Neural cell (in vitro differentiated cells): ENCODE measurements at regions not wholly inside any gene's neighbourhood (a gene's known extent, or its start where the extent isn't known, plus 50 kb on each side); places are given as distances from the start of the nearest gene placed in this dataset.

Experiments
- H2AFZ ChIP-seq: fragments of 200-600, 300-800 bp; sonication (generic), shearing (Covaris generic); 2 replicates; pipeline ENCODE4 v1.6.0; 2014; ENCODE audit warnings: low read depth, mild to moderate bottlenecking, antibody characterized with exemption, low read length, moderate library complexity
- H3F3A ChIP-seq: fragments of 200-600 bp; shearing (Covaris generic); 2 replicates; pipeline ENCODE4 v1.6.1; 2016; ENCODE audit warnings: mild to moderate bottlenecking, moderate library complexity, mixed read lengths, antibody characterized with exemption, low read length; ENCODE audit not compliant: insufficient read depth, poor library complexity, severe bottlenecking
- H3K27ac ChIP-seq: fragments of 200-600, 300-800 bp; sonication (generic), shearing (Covaris generic); 2 replicates; pipeline ENCODE4 v1.5.1; 2014; ENCODE audit warnings: mild to moderate bottlenecking, low read length, moderate library complexity
- H3K27me3 ChIP-seq: fragments of 300-800, 200-600 bp; sonication (generic), shearing (Covaris generic); 2 replicates; pipeline ENCODE4 v1.6.0; 2014; ENCODE audit warnings: mild to moderate bottlenecking, low read depth, low read length, moderate library complexity; ENCODE audit not compliant: insufficient read depth
- H3K36me3 ChIP-seq: fragments of 300-800, 200-600 bp; sonication (generic), shearing (Covaris generic); 2 replicates; pipeline ENCODE4 v1.5.1; 2014; ENCODE audit warnings: mild to moderate bottlenecking, antibody characterized with exemption, low read length, moderate library complexity; ENCODE audit not compliant: insufficient read depth
- H3K4me2 ChIP-seq: fragments of 300-800, 200-600 bp; sonication (generic), shearing (Covaris generic); 2 replicates; pipeline ENCODE4 v1.6.0; 2014; ENCODE audit warnings: mild to moderate bottlenecking, low read length
- H3K4me3 ChIP-seq: fragments of 300-800, 200-600 bp; sonication (generic), shearing (Covaris generic); 2 replicates; pipeline ENCODE4 v1.5.1; 2014; ENCODE audit warnings: mild to moderate bottlenecking, low read length, moderate library complexity
- H3K79me2 ChIP-seq: fragments of 200-600 bp; shearing (Covaris generic); replicated peaks from 2 replicates; pipeline ENCODE4 v1.6.0; 2014; ENCODE audit warnings: mild to moderate bottlenecking, low read length, moderate library complexity; ENCODE audit not compliant: insufficient read depth
- H3K9ac ChIP-seq: fragments of 300-800, 200-600 bp; sonication (generic), shearing (Covaris generic); 2 replicates; pipeline ENCODE4 v1.6.1; 2016; ENCODE audit warnings: mild to moderate bottlenecking, low read length, mixed read lengths
- H3K9me2 ChIP-seq: fragments of 200-600 bp; shearing (Covaris generic); 2 replicates; pipeline ENCODE4 v1.6.1; 2016; ENCODE audit warnings: mild to moderate bottlenecking, low read length, mixed read lengths; ENCODE audit not compliant: insufficient read depth
- H3K9me3 ChIP-seq: fragments of 200-600, 300-800 bp; sonication (generic), shearing (Covaris generic); 2 replicates; pipeline ENCODE4 v1.6.1; 2016; ENCODE audit warnings: mild to moderate bottlenecking, mixed run types, low read length, moderate library complexity, mixed read lengths
- H4K20me1 ChIP-seq: fragments of 200-600 bp; shearing (Covaris generic); 2 replicates; pipeline ENCODE4 v1.6.1; 2016; ENCODE audit warnings: mild to moderate bottlenecking, mixed run types; ENCODE audit not compliant: insufficient read depth
- CTCF ChIP-seq: fragments of 450-650 bp; IDR thresholded peaks from 2 replicates; pipeline ENCODE4 v1.5.1; 2014; ENCODE audit warnings: antibody characterized with exemption, mild to moderate bottlenecking, moderate library complexity; ENCODE audit not compliant: poor library complexity, severe bottlenecking
- EP300 ChIP-seq: fragments of 450-650 bp; conservative IDR thresholded peaks from 2 replicates; pipeline ENCODE4 v1.6.1; 2014; ENCODE audit warnings: antibody characterized with exemption, mild to moderate bottlenecking, moderate library complexity; ENCODE audit not compliant: poor library complexity, severe bottlenecking
- EZH2 ChIP-seq: fragments of 200-600, 300-800 bp; shearing (Covaris generic), sonication (generic); IDR thresholded peaks from 2 replicates; pipeline ENCODE4 v1.6.1; 2014; ENCODE audit warnings: antibody characterized with exemption, low read length, borderline replicate concordance, mild to moderate bottlenecking; ENCODE audit not compliant: insufficient read depth, poor library complexity, severe bottlenecking
- MXI1 ChIP-seq: fragments of 450-650 bp; conservative IDR thresholded peaks from 2 replicates; pipeline ENCODE4 v1.6.1; 2014; ENCODE audit warnings: antibody characterized with exemption, mild to moderate bottlenecking; ENCODE audit not compliant: poor library complexity, severe bottlenecking
- POLR2AphosphoS5 ChIP-seq: IDR thresholded peaks from 2 replicates; pipeline ENCODE4 v1.6.1; 2012
- RAD21 ChIP-seq: fragments of 450-650 bp; conservative IDR thresholded peaks from 2 replicates; pipeline ENCODE4 v1.6.1; 2014; ENCODE audit warnings: antibody characterized with exemption, mild to moderate bottlenecking, moderate library complexity
- REST ChIP-seq: IDR thresholded peaks from 2 replicates; pipeline ENCODE4 v1.6.1; 2012; ENCODE audit warnings: borderline replicate concordance
- SMC3 ChIP-seq: fragments of 450-650 bp; conservative IDR thresholded peaks from 2 replicates; pipeline ENCODE4 v1.6.1; 2014; ENCODE audit warnings: antibody characterized with exemption, mild to moderate bottlenecking, moderate library complexity; ENCODE audit not compliant: poor library complexity
- TAF1 ChIP-seq: IDR thresholded peaks from 2 replicates; pipeline ENCODE4 v1.6.1; 2012; ENCODE audit warnings: low read depth

- no peaks in the 10 kb centered on the region for H4K20me1 ChIP-seq
- H3K4me3 ChIP-seq, result no peak overlapping the region
- no peaks in the 10 kb centered on the region for H3K27me3 ChIP-seq
- H3K9me2 ChIP-seq, result no peaks in the 10 kb centered on the region
- H3K4me2 ChIP-seq, result no peak overlapping the region
- H2AFZ ChIP-seq, result no peak overlapping the region
- H3K9me3 ChIP-seq, result peaks cover 4% of the 10 kb centered on the region
- H3K36me3 ChIP-seq, result no peaks in the 10 kb centered on the region
- no peak overlapping the region for H3K9ac ChIP-seq
- H3F3A ChIP-seq, result no peaks in the 10 kb centered on the region
- no peak overlapping the region for H3K27ac ChIP-seq
- TF ChIP-seq EP300, result no peak
- no peak for TF ChIP-seq TAF1
- TF ChIP-seq SMC3, result no peak
- H3K79me2 ChIP-seq, result no peaks in the 10 kb centered on the region
Observed at GRCh38 chr16:88308441-88309173, 74.2 kb upstream of the ZNF469 start.

GRCh38 chr16:88309174-88309907 lies 73.4 kb upstream of the ZNF469 start:
- Histone ChIP-seq H4K20me1 (no peaks in the 10 kb centered on the region), H3K79me2 (no peaks in the 10 kb centered on the region), H3F3A (no peaks in the 10 kb centered on the region), H3K9me2 (no peaks in the 10 kb centered on the region), H3K27me3 (no peaks in the 10 kb centered on the region), H2AFZ (no peak overlapping the region), H3K9me3 (peaks cover 4% of the 10 kb centered on the region), H3K36me3 (no peaks in the 10 kb centered on the region), H3K27ac (no peak overlapping the region), H3K9ac (no peak overlapping the region), H3K4me2 (no peak overlapping the region), H3K4me3 (no peak overlapping the region)
- TF ChIP-seq MXI1 (no peak), SMC3 (no peak), TAF1 (no peak), EP300 (no peak), RAD21 (no peak), REST (no peak), POLR2AphosphoS5 (no peak), EZH2 (no peak), CTCF (no peak)
